ENCODE measurements at regions not wholly inside any gene's neighbourhood (a gene's known extent, or its start where the extent isn't known, plus 50 kb on each side); places are given as distances from the start of the nearest gene placed in this dataset.

- no peak overlapping the region for H3K4me3 ChIP-seq (ENCODE audit: low read length)
- no peak for DNase-seq (ENCODE audit: low read depth, low spot score)
Observed at GRCh38 chr17:13409455-13409854, 192.3 kb downstream of the HS3ST3A1 start.

- no peak for DNase-seq (ENCODE audit: low read depth, low spot score)
- no peak overlapping the region for H3K4me3 ChIP-seq (ENCODE audit: low read length)
Observed at GRCh38 chr17:13407381-13407780, 194.3 kb downstream of the HS3ST3A1 start.

- H3K4me3 ChIP-seq (ENCODE audit: low read length) = no peak overlapping the region
- no peak for DNase-seq (ENCODE audit: low read depth, low spot score)
Observed at GRCh38 chr17:13405807-13406206, 195.9 kb downstream of the HS3ST3A1 start.

- no peak for DNase-seq (ENCODE audit: low read depth, low spot score)
- H3K4me3 ChIP-seq (ENCODE audit: low read length) = no peak overlapping the region
Observed at GRCh38 chr17:13405080-13405479, 196.6 kb downstream of the HS3ST3A1 start.

GRCh38 chr17:13403982-13404946 is 197.5 kb downstream of the HS3ST3A1 start:
- H3K4me3 ChIP-seq (ENCODE audit: low read length) = no peak overlapping the region
- no peak for DNase-seq (ENCODE audit: low read depth, low spot score)

- DNase-seq (ENCODE audit: low read depth, low spot score) = no peak
- H3K4me3 ChIP-seq (ENCODE audit: low read length) = no peak overlapping the region
Observed at GRCh38 chr17:13400491-13400890, 201.2 kb downstream of the HS3ST3A1 start.

- DNase-seq (ENCODE audit: low read depth, low spot score) = no peak
- no peak overlapping the region for H3K4me3 ChIP-seq (ENCODE audit: low read length)
Observed at GRCh38 chr17:13398853-13399252, 202.9 kb downstream of the HS3ST3A1 start.

- no peak for DNase-seq (ENCODE audit: low read depth, low spot score)
- H3K4me3 ChIP-seq (ENCODE audit: low read length) = no peak overlapping the region
Observed at GRCh38 chr17:13398091-13398490, 203.6 kb downstream of the HS3ST3A1 start.

GRCh38 chr17:13395862-13396261 is 205.9 kb downstream of the HS3ST3A1 start:
- no peak overlapping the region for H3K4me3 ChIP-seq (ENCODE audit: low read length)
- no peak for DNase-seq (ENCODE audit: low read depth, low spot score)

GRCh38 chr17:13395346-13395745 is 206.4 kb downstream of the HS3ST3A1 start:
- DNase-seq (ENCODE audit: low read depth, low spot score) = no peak
- no peak overlapping the region for H3K4me3 ChIP-seq (ENCODE audit: low read length)

GRCh38 chr17:13393841-13394710 is 207.7 kb downstream of the HS3ST3A1 start:
- no peak overlapping the region for H3K4me3 ChIP-seq (ENCODE audit: low read length)
- DNase-seq (ENCODE audit: low read depth, low spot score) = no peak

- H3K4me3 ChIP-seq (ENCODE audit: low read length) = no peak overlapping the region
- no peak for DNase-seq (ENCODE audit: low read depth, low spot score)
Observed at GRCh38 chr17:13387952-13388351, 213.8 kb downstream of the HS3ST3A1 start.

- DNase-seq (ENCODE audit: low read depth, low spot score) = no peak
Observed at GRCh38 chr17:13387236-13387635, 214.5 kb downstream of the HS3ST3A1 start.

GRCh38 chr17:13385481-13385911 is 216.2 kb downstream of the HS3ST3A1 start:
- no peak for DNase-seq (ENCODE audit: low read depth, low spot score)
- H3K4me3 ChIP-seq (ENCODE audit: low read length) = no peak overlapping the region

More at GRCh38 chr17:13387236-13387635, 214.5 kb downstream of the HS3ST3A1 start:
- no peak overlapping the region for H3K4me3 ChIP-seq (ENCODE audit: low read length)

GRCh38 chr17:13384626-13385025 is 217.1 kb downstream of the HS3ST3A1 start:
- H3K4me3 ChIP-seq (ENCODE audit: low read length) = no peak overlapping the region
- no peak for DNase-seq (ENCODE audit: low read depth, low spot score)

- H3K4me3 ChIP-seq (ENCODE audit: low read length) = no peak overlapping the region
- no peak for DNase-seq (ENCODE audit: low read depth, low spot score)
Observed at GRCh38 chr17:13378361-13378760, 223.4 kb downstream of the HS3ST3A1 start.

- H3K4me3 ChIP-seq (ENCODE audit: low read length) = no peak overlapping the region
- no peak for DNase-seq (ENCODE audit: low read depth, low spot score)
Observed at GRCh38 chr17:13374203-13375143, 227.3 kb downstream of the HS3ST3A1 start.

- no peak for DNase-seq (ENCODE audit: low read depth, low spot score)
- no peak overlapping the region for H3K4me3 ChIP-seq (ENCODE audit: low read length)
Observed at GRCh38 chr17:13372432-13372831, 229.3 kb downstream of the HS3ST3A1 start.

- no peak overlapping the region for H3K4me3 ChIP-seq (ENCODE audit: low read length)
- DNase-seq (ENCODE audit: low read depth, low spot score) = no peak
Observed at GRCh38 chr17:13367154-13367553, 234.6 kb downstream of the HS3ST3A1 start.
